Aorta (tissue), 5 donors: ENCODE measurements at regions not wholly inside any gene's neighbourhood (a gene's known extent, or its start where the extent isn't known, plus 50 kb on each side); places are given as distances from the start of the nearest gene placed in this dataset.

Source experiments
- ATAC-seq: fragments of 200-7000 bp; cut with Tn5 transposase; one replicate; pipeline ENCODE4 v1.9.1; 2022; ENCODE audit warnings: moderate library complexity; ENCODE audit not compliant: low FRiP score
- DNase-seq, 2 donors: peaks; one replicate each; pipeline ENCODE4 v3.0.0-alpha.2; 2020
- H3K27ac ChIP-seq, 2 donors: one replicate each; pipeline ENCODE4 v1.5.1; 2013; ENCODE audit warnings: low read length in 2 of 2, mild to moderate bottlenecking in 2 of 2, moderate library complexity in 2 of 2, control low read depth in 1 of 2, inconsistent platforms in 1 of 2, low read depth in 1 of 2
- H3K27me3 ChIP-seq, 2 donors: one replicate each; pipeline ENCODE4 v1.6.1; 2013; ENCODE audit warnings: control low read depth in 1 of 2, low read length in 1 of 2, mild to moderate bottlenecking in 1 of 2, moderate library complexity in 1 of 2; ENCODE audit not compliant: insufficient read depth in 2 of 2, control insufficient read depth in 1 of 2
- H3K36me3 ChIP-seq, 2 donors: one replicate each; pipeline ENCODE4 v1.6.1; 2013; ENCODE audit warnings: control low read depth in 1 of 2, low read length in 1 of 2, mild to moderate bottlenecking in 1 of 2; ENCODE audit not compliant: insufficient read depth in 2 of 2, control insufficient read depth in 1 of 2
- H3K4me1 ChIP-seq, 2 donors: one replicate each; pipeline ENCODE4 v1.6.1; 2013; ENCODE audit warnings: low read length in 2 of 2, control low read depth in 1 of 2, mild to moderate bottlenecking in 1 of 2, moderate library complexity in 1 of 2; ENCODE audit not compliant: insufficient read depth in 2 of 2, control insufficient read depth in 1 of 2
- H3K4me3 ChIP-seq, 2 donors: one replicate each; pipeline ENCODE4 v1.5.1; 2013; ENCODE audit warnings: low read length in 2 of 2, control low read depth in 1 of 2, mild to moderate bottlenecking in 1 of 2
- H3K9me3 ChIP-seq: one replicate; pipeline ENCODE4 v1.6.1; 2013; ENCODE audit warnings: mild to moderate bottlenecking, low read length; ENCODE audit not compliant: control insufficient read depth
- WGBS, 2 donors: extraction: QIAGEN DNeasy Blood & Tissue Kit; methylation state at CpG; one replicate each; pipeline ENCODE4 v1.1.7; 2013; 5-methylcytosine and 5-hydroxymethylcytosine counted together
- intact Hi-C, 2 donors: fragments of 100-400 bp; cut with DNase I; formaldehyde crosslinking; loops; one replicate each; pipeline versions ENCODE4 v1.14.2 to v1.15.0; 2022
- donor health status: healthy with polysubstance abuse.
- donor health status: Bipolar disorder and iron deficiency.
- donor health status: DM: no; HTN: no; CAD: no.
- donor health status: DM: no; HTN: no; CAD: no.
- donor health status: DM: yes; HTN: yes; CAD: no.

GRCh38 chr9:34907044-34907443, 51.0 kb upstream of the PHF24 start:
- WGBS, 2 donors: 57 to 64% methylated on average over 2 of the region's 2 CpGs
- no peak overlapping the region for H3K27ac ChIP-seq
- no peaks in the 10 kb centered on the region for H3K36me3 ChIP-seq
- H3K4me1 ChIP-seq: no peaks in the 10 kb centered on the region
- H3K4me3 ChIP-seq: no peak overlapping the region
- no peaks in the 10 kb centered on the region for H3K9me3 ChIP-seq
- no peak for DNase-seq
- no peak for ATAC-seq
- intact Hi-C loops: no loop called here
- H3K27me3 ChIP-seq: peaks cover 0 to 2% of the 10 kb centered on the region in 2 donors

- ATAC-seq (peak; percentile 93), DNase-seq (peak; percentile 78 to 89)
- no peaks in the 10 kb centered on the region for H3K4me1 ChIP-seq
- 25 to 27% methylated on average over 7 of the region's 7 CpGs for WGBS, 2 donors
- H3K4me3 ChIP-seq: no peak overlapping the region
- intact Hi-C loops: loop anchor here (1.0 to 10.0 kb wide), 4 partner anchors 83 to 196 kb away; partner anchors contain the start of gene PIGO (in 1 of the 2)
- H3K27ac ChIP-seq: no peak overlapping the region
- H3K27me3 ChIP-seq: peaks cover 0 to 2% of the 10 kb centered on the region in 2 donors
- no peaks in the 10 kb centered on the region for H3K36me3 ChIP-seq
- no peaks in the 10 kb centered on the region for H3K9me3 ChIP-seq
Observed at GRCh38 chr9:34899535-34900158, 58.4 kb upstream of the PHF24 start.

GRCh38 chr9:34898846-34899245, 59.2 kb upstream of the PHF24 start:
- Histone ChIP-seq H3K36me3 (no peaks in the 10 kb centered on the region), H3K4me1 (no peaks in the 10 kb centered on the region), H3K27me3 (peaks cover 0 to 2% of the 10 kb centered on the region in 2 donors), H3K4me3 (no peak overlapping the region), H3K27ac (no peak overlapping the region), H3K9me3 (no peaks in the 10 kb centered on the region)
- ATAC-seq (no peak), DNase-seq (no peak)
- WGBS, 2 donors: 57 to 62% methylated on average over 8 of the region's 8 CpGs
- intact Hi-C loops: loop anchor here (1.0 to 10.0 kb wide), 4 partner anchors 83 to 196 kb away; partner anchors contain the start of gene PIGO (in 1 of the 2)

- intact Hi-C loops: loop anchor here (2.0 to 10.0 kb wide), 4 partner anchors 86 to 199 kb away; partner anchors contain the start of gene PIGO (in 1 of the 2)
- DNase-seq (no peak), ATAC-seq (no peak)
- Histone ChIP-seq H3K4me1 (no peaks in the 10 kb centered on the region), H3K4me3 (no peak overlapping the region), H3K27ac (no peak overlapping the region), H3K9me3 (no peaks in the 10 kb centered on the region), H3K27me3 (peaks cover 0 to 2% of the 10 kb centered on the region in 2 donors), H3K36me3 (no peaks in the 10 kb centered on the region)
- 20 to 27% methylated on average over 2 of the region's 2 CpGs for WGBS, 2 donors
Observed at GRCh38 chr9:34896112-34896511, 62.0 kb upstream of the PHF24 start.

DNA sequence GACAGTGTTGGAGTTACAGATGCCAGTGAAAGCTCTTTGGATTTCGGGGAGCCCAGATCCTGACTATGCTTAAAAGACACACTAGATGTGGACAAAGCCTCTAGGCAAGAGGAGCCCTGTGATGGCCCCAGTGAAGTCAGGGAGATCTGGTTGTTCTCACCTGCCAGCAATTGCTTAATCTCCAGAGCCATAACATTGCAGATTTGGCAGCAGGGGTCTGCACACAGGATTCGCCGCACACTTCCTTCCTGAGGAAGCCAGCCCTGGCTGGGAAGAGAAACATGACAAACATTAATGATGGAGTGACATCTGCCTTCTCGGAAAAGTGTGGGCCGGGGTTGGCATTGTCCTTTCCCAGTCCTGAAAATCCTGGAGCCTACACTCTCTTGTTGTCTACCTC, 65.2 kb upstream of the PHF24 start:
- DNase-seq (no peak), ATAC-seq (no peak)
- Histone ChIP-seq H3K9me3 (no peaks in the 10 kb centered on the region), H3K27ac (no peak overlapping the region), H3K4me3 (no peak overlapping the region), H3K36me3 (no peaks in the 10 kb centered on the region), H3K4me1 (no peaks in the 10 kb centered on the region), H3K27me3 (peaks cover 0 to 2% of the 10 kb centered on the region in 2 donors)
- WGBS, 2 donors: 60 to 61% methylated on average over 5 of the region's 5 CpGs
- intact Hi-C loops: loop anchor here in 1 of 2 donors (10.0 kb wide), 1 partner anchor 202 kb away; the partner anchor contains the start of gene PIGO

DNA sequence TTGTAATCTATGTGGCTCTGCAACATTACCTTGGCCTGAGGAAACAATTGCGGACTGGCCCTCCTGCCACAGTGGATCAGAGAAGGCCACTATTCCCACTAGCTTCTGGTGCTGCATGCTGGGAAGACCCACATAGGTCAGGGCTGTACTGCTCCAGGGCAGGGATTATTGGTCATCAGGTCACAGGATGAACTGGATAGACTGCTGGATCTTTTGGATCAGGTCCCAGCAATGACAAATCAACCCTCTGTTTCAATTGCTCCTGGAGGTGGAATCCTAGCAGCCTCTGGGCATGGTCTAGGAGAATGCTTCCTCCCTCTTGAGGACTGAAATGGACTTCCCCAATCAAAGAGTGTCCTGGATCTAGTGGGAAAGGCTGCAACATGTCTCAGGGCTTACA, 66.7 kb upstream of the PHF24 start:
- no peak overlapping the region for H3K27ac ChIP-seq
- intact Hi-C loops: loop anchor here in 1 of 2 donors (10.0 kb wide), 1 partner anchor 203 kb away; the partner anchor contains the start of gene PIGO
- WGBS, 2 donors: 94 to 97% methylated on average over 1 of the region's 1 CpG
- H3K9me3 ChIP-seq: no peaks in the 10 kb centered on the region
- H3K36me3 ChIP-seq: no peaks in the 10 kb centered on the region
- no peak overlapping the region for H3K4me3 ChIP-seq
- H3K27me3 ChIP-seq: peaks cover 0 to 2% of the 10 kb centered on the region in 2 donors
- DNase-seq (no peak), ATAC-seq (no peak)
- no peaks in the 10 kb centered on the region for H3K4me1 ChIP-seq

DNA sequence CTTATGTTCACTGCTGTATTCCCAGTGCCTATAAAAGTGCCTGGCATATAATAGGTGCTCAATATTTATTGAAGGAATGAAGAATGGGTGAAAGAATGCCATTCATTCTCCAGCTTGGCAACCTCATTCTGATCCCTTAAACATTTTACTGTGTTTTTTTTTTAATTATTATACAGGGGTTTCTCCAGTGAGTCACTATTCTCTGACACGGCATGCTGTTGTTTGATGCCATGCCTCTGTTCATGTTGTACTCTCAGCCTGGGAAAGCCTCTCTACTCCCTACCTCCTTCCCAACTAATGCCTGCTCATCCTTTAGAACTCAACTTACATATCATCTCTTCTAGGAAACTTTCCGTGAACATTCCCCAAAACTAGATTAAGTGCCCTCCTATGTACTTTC, 70.2 kb upstream of the PHF24 start:
- 0 to 7% methylated on average over 2 of the region's 2 CpGs for WGBS, 2 donors
- Histone ChIP-seq H3K36me3 (no peaks in the 10 kb centered on the region), H3K4me3 (no peak overlapping the region), H3K9me3 (no peaks in the 10 kb centered on the region), H3K4me1 (no peaks in the 10 kb centered on the region), H3K27me3 (no peaks in the 10 kb centered on the region), H3K27ac (no peak overlapping the region)
- intact Hi-C loops: no loop called here
- no peak for DNase-seq
- ATAC-seq: no peak

- Histone ChIP-seq H3K27ac (no peak overlapping the region), H3K36me3 (no peaks in the 10 kb centered on the region), H3K4me1 (no peaks in the 10 kb centered on the region), H3K9me3 (no peaks in the 10 kb centered on the region), H3K27me3 (no peaks in the 10 kb centered on the region), H3K4me3 (no peak overlapping the region)
- DNase-seq (no peak), ATAC-seq (peak; percentile 19)
- 65 to 73% methylated on average over 2 of the region's 2 CpGs for WGBS, 2 donors
- intact Hi-C loops: no loop called here
Observed at GRCh38 chr9:34884747-34885189, 73.3 kb upstream of the PHF24 start.

DNA sequence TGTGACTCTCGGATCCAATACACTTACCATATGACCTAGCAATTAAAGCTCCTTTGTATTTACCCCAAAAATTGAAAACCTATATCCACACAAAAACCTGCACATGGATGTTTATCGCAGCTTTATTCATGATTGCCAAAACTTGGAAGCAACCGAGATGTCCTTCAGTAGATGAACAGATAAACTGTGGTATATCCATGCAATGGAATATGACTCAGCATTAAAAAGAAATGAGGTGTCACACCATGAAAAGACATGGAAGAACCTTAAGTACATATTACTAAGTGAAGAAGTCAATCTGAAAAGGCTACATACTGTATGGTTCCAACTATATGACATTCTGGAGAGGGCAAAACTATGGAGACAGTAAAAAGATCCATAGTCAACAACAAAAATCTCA, 82.0 kb upstream of the PHF24 start:
- 86 to 87% methylated on average over 3 of the region's 3 CpGs for WGBS, 2 donors
- no peaks in the 10 kb centered on the region for H3K4me1 ChIP-seq
- DNase-seq: no peak
- intact Hi-C loops: no loop called here
- H3K27ac ChIP-seq: no peak overlapping the region
- no peaks in the 10 kb centered on the region for H3K27me3 ChIP-seq
- no peak for ATAC-seq
- H3K36me3 ChIP-seq: no peaks in the 10 kb centered on the region
- no peak overlapping the region for H3K4me3 ChIP-seq
- no peaks in the 10 kb centered on the region for H3K9me3 ChIP-seq
